ENCODE measurements at regions not wholly inside any gene's neighbourhood (a gene's known extent, or its start where the extent isn't known, plus 50 kb on each side); places are given as distances from the start of the nearest gene placed in this dataset.
"Not testable (repeated sequence)": the region's sequence is repeated elsewhere in the genome, so short reads cannot be mapped to it uniquely, and the experiment has no call there.

DNA sequence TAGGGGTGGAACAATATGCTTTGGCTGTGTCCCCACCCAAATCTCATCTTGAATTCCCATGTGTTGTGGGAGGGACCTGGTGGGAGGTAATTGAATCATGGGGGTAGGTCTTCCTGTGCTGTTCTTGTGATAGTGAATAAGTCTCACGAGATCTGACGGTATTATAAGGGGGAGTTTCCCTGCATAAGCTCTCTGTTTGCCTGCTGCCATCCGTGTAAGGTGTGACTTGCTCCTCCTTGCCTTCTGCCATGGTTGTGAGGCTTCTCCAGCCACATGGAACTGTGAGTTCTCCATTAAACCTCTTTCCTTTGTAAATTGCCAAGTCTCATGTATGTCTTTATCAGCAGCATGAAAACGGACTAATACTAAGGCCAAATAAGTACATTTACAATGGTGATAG lies 64.6 kb upstream of the CPM start:
- TF ChIP-seq CTCF (IDR thresholded peaks at IDR 0.05 in 4 of 5, conservative IDR thresholded peaks at IDR 0.05 in 1 of 5); POLR2A (IDR thresholded peaks at IDR 0.05): not testable (repeated sequence)
